SK-N-MC (cell line): ENCODE measurements at regions not wholly inside any gene's neighbourhood (a gene's known extent, or its start where the extent isn't known, plus 50 kb on each side); places are given as distances from the start of the nearest gene placed in this dataset.

ENCODE experiments used
- DNase-seq: peaks from one replicate; pipeline ENCODE4 v3.0.0-alpha.2; 2011; ENCODE audit warnings: low read depth, low spot score
- H3K27ac ChIP-seq: fragments of 200-600 bp; sonication (generic); 2 replicates; pipeline ENCODE4 v1.5.1; 2016; ENCODE audit warnings: mixed run types
- H3K36me3 ChIP-seq: fragments of 200-600 bp; sonication (generic); 2 replicates; pipeline ENCODE4 v1.6.1; 2017; ENCODE audit warnings: antibody characterized with exemption, low read length, mixed read lengths; ENCODE audit not compliant: insufficient read depth
- H3K4me3 ChIP-seq: fragments of 200-600 bp; sonication (generic); 2 replicates; pipeline ENCODE4 v1.5.1; 2016
- H3K9ac ChIP-seq: fragments of 200-600 bp; sonication (generic); 2 replicates; pipeline ENCODE4 v1.8.0; 2017; ENCODE audit warnings: mixed run types, mixed read lengths; ENCODE audit not compliant: insufficient read length
- H3K9me3 ChIP-seq: fragments of 200-600 bp; sonication (generic); 2 replicates; pipeline ENCODE4 v1.6.1; 2017; ENCODE audit warnings: low read depth, mild to moderate bottlenecking, antibody characterized with exemption, low read length, moderate library complexity, mixed read lengths
- EZH2 ChIP-seq: fragments of 200-600 bp; sonication (generic); IDR thresholded peaks from one replicate; pipeline ENCODE4 v1.6.1; 2017; ENCODE audit warnings: antibody characterized with exemption
- FOXP2 ChIP-seq: optimal IDR thresholded peaks from 2 replicates; pipeline ENCODE3; 2011; ENCODE audit warnings: mild to moderate bottlenecking, moderate library complexity; ENCODE audit not compliant: insufficient read depth; ENCODE audit errors: extremely low read length, control extremely low read depth
- POLR2AphosphoS5 ChIP-seq: IDR thresholded peaks from 2 replicates; pipeline ENCODE4 v1.6.1; 2012; ENCODE audit warnings: mild to moderate bottlenecking, low read depth, low read length, borderline replicate concordance

DNA sequence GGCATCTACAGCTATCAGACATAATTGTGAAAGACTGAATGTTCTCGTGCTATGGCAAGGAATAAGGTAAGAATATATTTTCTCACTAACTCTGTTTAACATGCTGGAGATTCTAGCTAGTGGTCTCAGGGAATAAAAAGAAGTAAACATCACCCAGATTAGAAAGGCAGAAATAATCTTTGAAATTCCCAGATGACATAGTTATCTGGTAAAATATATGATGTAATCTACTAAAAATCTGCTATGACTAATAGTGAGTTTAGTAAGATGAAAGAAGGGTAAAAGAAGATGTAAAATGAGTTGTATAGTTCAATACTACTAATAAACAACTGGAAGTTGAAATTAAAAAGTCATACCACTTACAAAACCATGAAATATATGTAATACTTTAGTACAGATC lies 134.2 kb downstream of the DSC3 start:
- Histone ChIP-seq H3K27ac (no peak overlapping the region), H3K9ac (no peak overlapping the region), H3K36me3 (no peaks in the 10 kb centered on the region), H3K9me3 (no peaks in the 10 kb centered on the region), H3K4me3 (no peak overlapping the region)
- no peak for DNase-seq
- TF ChIP-seq FOXP2 (no peak), EZH2 (no peak), POLR2AphosphoS5 (no peak)

DNA sequence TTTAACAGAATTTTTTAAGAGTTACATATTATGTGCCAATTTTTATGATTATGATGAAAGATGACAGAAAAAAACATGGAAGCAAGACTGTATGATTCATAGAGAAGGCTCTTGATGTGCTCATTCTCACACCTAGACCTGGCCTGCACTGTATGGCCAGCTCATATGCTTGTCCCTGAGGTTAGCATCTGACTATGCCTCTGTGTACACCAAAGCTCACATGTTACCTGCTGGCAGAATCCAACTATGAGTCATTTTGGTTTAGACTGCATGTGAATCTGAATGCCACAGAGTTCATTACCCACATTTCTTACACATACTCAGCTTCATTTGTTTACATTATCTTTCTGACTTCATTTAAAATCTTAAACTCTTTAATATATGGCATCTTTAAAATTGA lies 139.0 kb downstream of the DSC3 start:
- TF ChIP-seq FOXP2 (no peak), EZH2 (no peak), POLR2AphosphoS5 (no peak)
- Histone ChIP-seq H3K9ac (no peak overlapping the region), H3K36me3 (no peaks in the 10 kb centered on the region), H3K4me3 (no peak overlapping the region), H3K9me3 (no peaks in the 10 kb centered on the region), H3K27ac (no peak overlapping the region)
- no peak for DNase-seq

DNA sequence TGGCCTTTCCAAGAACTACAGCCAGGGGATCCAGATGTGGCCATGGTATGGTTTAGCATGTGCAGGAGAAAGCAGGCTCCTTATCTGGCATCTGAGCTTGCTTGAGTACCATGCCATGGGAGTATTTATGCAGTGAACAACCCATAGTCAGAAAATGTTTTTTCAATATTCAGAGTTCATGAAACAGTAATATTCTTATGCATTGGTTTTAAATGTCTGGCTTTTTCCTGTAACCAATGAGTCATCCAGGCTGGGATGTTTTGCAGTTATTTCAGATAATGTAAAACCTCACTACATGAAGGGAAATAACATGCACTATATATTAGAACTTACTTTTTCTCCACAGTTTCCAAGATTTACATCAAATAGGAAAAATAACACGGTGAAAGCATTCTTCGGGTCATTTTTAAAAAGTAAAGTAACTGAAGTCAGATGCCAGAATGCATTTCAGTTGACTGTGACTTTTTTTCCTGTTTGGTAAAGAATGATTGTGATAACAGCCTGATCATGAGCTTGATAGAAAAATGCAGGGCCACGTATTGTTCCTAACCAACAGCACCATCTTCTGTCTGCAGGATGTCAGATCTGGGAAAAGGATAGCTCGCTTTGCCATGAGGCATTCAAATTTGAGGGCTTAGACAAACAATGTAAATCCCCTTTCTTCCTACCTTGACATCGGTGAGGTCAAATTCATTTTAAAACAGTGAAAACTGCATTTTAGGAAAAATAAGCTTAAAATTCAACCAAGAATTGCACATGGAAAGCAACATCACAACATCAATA lies 152.8 kb downstream of the DSC3 start:
- Histone ChIP-seq H3K9ac (no peak overlapping the region), H3K27ac (no peak overlapping the region), H3K9me3 (no peaks in the 10 kb centered on the region), H3K4me3 (no peak overlapping the region), H3K36me3 (no peaks in the 10 kb centered on the region)
- TF ChIP-seq POLR2AphosphoS5 = no peak
- TF ChIP-seq FOXP2 = no peak
- no peak for TF ChIP-seq EZH2
- no peak for DNase-seq

DNA sequence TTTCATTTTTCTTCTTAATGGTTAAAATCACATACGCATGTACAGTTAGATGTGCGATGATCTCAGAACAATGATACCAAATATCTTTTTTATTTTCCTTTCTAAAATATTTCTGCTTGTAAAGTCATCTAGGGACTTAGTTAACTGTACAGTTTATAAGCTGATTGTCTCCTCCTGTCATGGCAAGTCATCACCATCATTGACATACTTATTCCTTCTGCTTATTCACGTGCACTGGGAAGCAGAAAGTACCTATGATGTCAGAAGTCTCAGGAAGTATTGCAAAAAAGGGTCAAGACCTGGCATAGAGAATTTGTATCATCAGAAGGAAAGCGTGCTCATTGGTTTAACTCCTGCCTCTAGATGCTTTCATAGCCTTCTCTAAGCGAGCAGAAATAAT lies 154.2 kb downstream of the DSC3 start:
- TF ChIP-seq FOXP2 (no peak), EZH2 (no peak), POLR2AphosphoS5 (no peak)
- H3K27ac ChIP-seq = no peak overlapping the region
- H3K36me3 ChIP-seq = no peaks in the 10 kb centered on the region
- no peak for DNase-seq
- no peak overlapping the region for H3K9ac ChIP-seq
- H3K9me3 ChIP-seq = no peaks in the 10 kb centered on the region
- no peak overlapping the region for H3K4me3 ChIP-seq

DNA sequence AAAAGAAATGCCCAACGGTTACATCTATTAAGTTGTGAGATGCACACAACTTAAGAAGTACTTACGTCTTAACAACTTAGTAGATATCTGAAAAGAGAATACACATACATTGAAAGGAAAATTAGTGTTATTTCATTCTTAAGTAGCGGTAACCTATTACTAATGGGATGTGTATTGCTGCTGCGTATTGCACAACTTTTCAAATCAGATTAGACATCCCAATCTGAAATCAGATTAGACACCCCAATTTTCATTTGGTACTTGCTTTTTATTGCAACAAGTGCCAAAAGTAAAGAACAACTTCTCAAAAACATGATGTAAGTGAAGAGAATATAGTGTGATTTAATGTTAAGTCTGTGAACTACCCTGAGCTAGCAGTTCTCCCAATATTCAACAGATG lies 155.5 kb downstream of the DSC3 start:
- no peaks in the 10 kb centered on the region for H3K9me3 ChIP-seq
- H3K36me3 ChIP-seq = no peaks in the 10 kb centered on the region
- no peak overlapping the region for H3K9ac ChIP-seq
- TF ChIP-seq POLR2AphosphoS5 (no peak), FOXP2 (no peak), EZH2 (no peak)
- no peak overlapping the region for H3K4me3 ChIP-seq
- DNase-seq = no peak
- no peak overlapping the region for H3K27ac ChIP-seq

DNA sequence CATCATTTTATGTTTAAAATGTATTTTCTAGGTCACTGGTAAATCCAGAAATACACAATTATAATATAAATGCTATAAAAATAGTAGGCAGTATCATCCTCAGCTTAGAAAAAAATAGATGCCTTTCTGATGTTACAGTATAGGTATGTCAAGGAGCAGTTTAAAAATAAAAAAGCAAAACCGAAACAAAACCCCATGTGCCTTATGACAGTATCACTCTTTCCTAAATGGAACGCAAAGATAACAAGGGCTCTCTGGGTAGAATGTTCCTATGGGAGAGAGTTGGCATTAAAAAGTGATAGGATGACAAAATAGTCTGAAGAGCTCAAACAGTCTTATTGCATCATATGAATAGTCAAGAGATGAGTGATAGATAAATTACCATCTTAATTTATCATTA lies 172.1 kb downstream of the DSC3 start:
- DNase-seq = no peak
- TF ChIP-seq POLR2AphosphoS5 (no peak), FOXP2 (no peak), EZH2 (no peak)

DNA sequence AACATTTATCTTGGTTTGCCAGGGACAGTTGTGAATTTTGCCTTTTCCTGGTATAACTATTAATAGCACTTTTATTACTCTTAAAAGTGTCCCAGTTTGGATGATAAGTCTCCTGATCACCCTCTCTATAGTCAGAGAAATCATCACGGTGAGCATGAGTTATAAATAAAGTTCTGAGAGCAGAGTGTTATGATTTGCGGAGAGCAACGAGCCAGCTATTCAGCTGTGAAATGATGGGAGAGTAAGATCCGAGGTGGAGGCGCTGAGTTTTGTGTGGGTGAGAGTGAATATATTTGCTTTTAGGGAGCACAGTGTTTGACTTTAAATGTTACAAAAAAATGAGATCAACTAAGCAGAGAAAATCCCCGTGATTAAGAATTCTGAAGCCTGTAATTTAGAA lies 179.6 kb downstream of the DSC3 start:
- DNase-seq = no peak
- no peak for TF ChIP-seq EZH2
- no peak for TF ChIP-seq FOXP2
- no peak for TF ChIP-seq POLR2AphosphoS5

More for the DNA sequence above, 172.1 kb downstream of the DSC3 start:
- H3K36me3 ChIP-seq = no peaks in the 10 kb centered on the region
- H3K27ac ChIP-seq = no peak overlapping the region
- H3K9me3 ChIP-seq = no peaks in the 10 kb centered on the region
- no peak overlapping the region for H3K9ac ChIP-seq
- no peak overlapping the region for H3K4me3 ChIP-seq

DNA sequence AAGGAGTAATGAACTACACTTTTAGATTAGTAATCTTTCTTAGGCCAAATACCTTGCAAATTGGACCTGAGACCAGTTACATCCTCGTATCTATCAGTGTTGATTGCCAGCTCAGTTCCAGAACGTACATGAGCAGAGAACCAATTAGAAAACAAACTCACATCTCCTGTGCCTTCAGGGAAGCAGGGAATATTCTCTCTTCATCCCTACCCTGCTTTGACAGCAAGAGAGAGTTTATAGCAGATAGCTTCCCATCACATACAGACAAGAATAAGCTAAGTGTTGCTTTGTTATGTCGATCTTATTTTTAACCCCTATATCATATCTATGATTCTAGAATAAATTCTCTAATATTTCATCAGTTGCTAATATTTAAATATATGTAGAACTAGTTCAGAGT lies 181.8 kb downstream of the DSC3 start:
- no peak overlapping the region for H3K9ac ChIP-seq
- no peak overlapping the region for H3K27ac ChIP-seq
- H3K36me3 ChIP-seq = no peaks in the 10 kb centered on the region
- no peak for DNase-seq
- no peak overlapping the region for H3K4me3 ChIP-seq
- no peaks in the 10 kb centered on the region for H3K9me3 ChIP-seq
- TF ChIP-seq EZH2 (no peak), FOXP2 (no peak), POLR2AphosphoS5 (no peak)

More for the DNA sequence above, 179.6 kb downstream of the DSC3 start:
- Histone ChIP-seq H3K36me3 (no peaks in the 10 kb centered on the region), H3K4me3 (no peak overlapping the region), H3K27ac (no peak overlapping the region), H3K9ac (no peak overlapping the region), H3K9me3 (no peaks in the 10 kb centered on the region)

DNA sequence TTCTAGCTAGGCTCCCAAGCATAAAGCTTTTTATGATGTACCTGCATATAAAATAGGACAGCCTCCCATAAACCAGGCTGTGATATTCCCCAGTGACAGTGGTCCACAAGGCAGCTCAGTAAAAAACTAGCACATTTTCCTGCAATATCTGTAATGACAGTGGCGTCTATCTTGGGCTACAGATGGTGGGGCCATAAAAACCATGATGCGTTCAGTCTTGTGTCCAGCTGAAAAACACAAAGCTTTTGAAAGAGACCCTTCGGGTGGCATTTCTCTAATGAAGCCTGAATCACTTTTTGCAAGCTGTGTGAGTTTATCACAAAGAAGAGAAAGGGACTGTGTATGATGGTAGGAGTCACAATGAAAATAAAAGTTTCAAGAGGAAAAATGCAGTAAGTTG lies 183.5 kb downstream of the DSC3 start:
- H3K4me3 ChIP-seq = no peak overlapping the region
- DNase-seq = no peak
- no peaks in the 10 kb centered on the region for H3K36me3 ChIP-seq
- H3K27ac ChIP-seq = no peak overlapping the region
- no peaks in the 10 kb centered on the region for H3K9me3 ChIP-seq
- no peak overlapping the region for H3K9ac ChIP-seq
- TF ChIP-seq EZH2 = no peak
- no peak for TF ChIP-seq POLR2AphosphoS5
- no peak for TF ChIP-seq FOXP2
